GM21381 (cell line): ENCODE measurements at regions not wholly inside any gene's neighbourhood (a gene's known extent, or its start where the extent isn't known, plus 50 kb on each side); places are given as distances from the start of the nearest gene placed in this dataset.
"Not testable (repeated sequence)": the region's sequence is repeated elsewhere in the genome, so short reads cannot be mapped to it uniquely, and the experiment has no call there.

Experiments
- ATAC-seq: cut with Tn5 transposase; IDR thresholded peaks from one replicate; pipeline ENCODE4 v1.9.1; 2021; ENCODE audit warnings: mild to moderate bottlenecking, moderate library complexity; ENCODE audit not compliant: unreplicated experiment

GRCh38 chr4:18630218-18631110 lies 608.9 kb upstream of the LCORL start:
- no peak for ATAC-seq

- no peak for ATAC-seq
These were observed 606.0 kb upstream of the LCORL start for GRCh38 chr4:18627447-18628005.

GRCh38 chr4:18626996-18627395 lies 605.4 kb upstream of the LCORL start:
- no peak for ATAC-seq

GRCh38 chr4:18626366-18626765 lies 604.8 kb upstream of the LCORL start:
- no peak for ATAC-seq

- no peak for ATAC-seq
These were observed 599.6 kb upstream of the LCORL start for GRCh38 chr4:18621186-18621585.

GRCh38 chr4:18616720-18617119 lies 595.2 kb upstream of the LCORL start:
- no peak for ATAC-seq

- ATAC-seq = no peak
These were observed 589.5 kb upstream of the LCORL start for GRCh38 chr4:18611026-18611425.

- ATAC-seq = no peak
These were observed 587.5 kb upstream of the LCORL start for GRCh38 chr4:18608908-18609533.

GRCh38 chr4:18602610-18603009 lies 581.1 kb upstream of the LCORL start:
- ATAC-seq = not testable (repeated sequence)

- ATAC-seq = peak; percentile 80
These were observed 571.9 kb upstream of the LCORL start for GRCh38 chr4:18593297-18594002.

GRCh38 chr4:18582841-18583240 lies 561.3 kb upstream of the LCORL start:
- no peak for ATAC-seq

GRCh38 chr4:18578307-18578706 lies 556.8 kb upstream of the LCORL start:
- peak; percentile 60 for ATAC-seq

GRCh38 chr4:18572481-18572880 lies 550.9 kb upstream of the LCORL start:
- ATAC-seq = no peak

GRCh38 chr4:18571301-18571761 lies 549.8 kb upstream of the LCORL start:
- ATAC-seq = no peak

GRCh38 chr4:18570370-18570769 lies 548.8 kb upstream of the LCORL start:
- ATAC-seq = no peak

GRCh38 chr4:18568600-18568999 lies 547.0 kb upstream of the LCORL start:
- ATAC-seq = no peak

- no peak for ATAC-seq
These were observed 545.6 kb upstream of the LCORL start for GRCh38 chr4:18566970-18567799.

- ATAC-seq = no peak
These were observed 537.9 kb upstream of the LCORL start for GRCh38 chr4:18559492-18559891.

GRCh38 chr4:18556402-18556801 lies 534.8 kb upstream of the LCORL start:
- no peak for ATAC-seq

GRCh38 chr4:18540349-18540748 lies 518.8 kb upstream of the LCORL start:
- no peak for ATAC-seq
